Spleen (tissue), 7 donors: ENCODE measurements at regions not wholly inside any gene's neighbourhood (a gene's known extent, or its start where the extent isn't known, plus 50 kb on each side); places are given as distances from the start of the nearest gene placed in this dataset.

Experiments used
- CTCF ChIP-seq, 11 experiments: fragments of 200-600 bp in 7 of 11; fragments of 450-650 bp in 4 of 11; sonication (generic) in 4 of 11; IDR thresholded peaks in 8 of 11; conservative IDR thresholded peaks in 3 of 11; 1 replicate in 7 of 11; 2 replicates in 4 of 11; pipeline versions ENCODE4 v1.4.0 to v1.8.0; 2016 to 2021; ENCODE audit warnings: antibody characterized with exemption in 11 of 11, inconsistent platforms in 4 of 11, mild to moderate bottlenecking in 1 of 11
- POLR2A ChIP-seq, 3 donors: fragments of 450-650 bp; IDR thresholded peaks; one replicate each; pipeline ENCODE4 v1.5.1; 2017; ENCODE audit warnings: antibody characterized with exemption in 3 of 3, mild to moderate bottlenecking in 1 of 3
- donor health status: DM: no; HTN: no; CAD: no; lungs with moderate emphysema.
- donor health status: DM: no; HTN: no; CAD: no.
- donor health status: DM: no; HTN: no; CAD: no.

- TF ChIP-seq POLR2A (IDR thresholded peaks at IDR 0.05), result no peak
- TF ChIP-seq CTCF (IDR thresholded peaks at IDR 0.05 in 8 of 11, conservative IDR thresholded peaks at IDR 0.05 in 3 of 11), result no peak
Observed at GRCh38 chr5:68011259-68011760, 204.2 kb upstream of the PIK3R1 start.
